HuH-7 (cell line): ENCODE measurements at regions not wholly inside any gene's neighbourhood (a gene's known extent, or its start where the extent isn't known, plus 50 kb on each side); places are given as distances from the start of the nearest gene placed in this dataset.
"Not testable (repeated sequence)": the region's sequence is repeated elsewhere in the genome, so short reads cannot be mapped to it uniquely, and the experiment has no call there.

Experiments used
- DNase-seq: peaks from one replicate; pipeline ENCODE4 v3.0.0; 2011; ENCODE audit warnings: low spot score

GRCh38 chr2:91628471-91628870, 2937.0 kb downstream of the RPIA start:
- DNase-seq = not testable (repeated sequence)

- DNase-seq = not testable (repeated sequence)
Measured at GRCh38 chr2:91657193-91657592, 2965.7 kb downstream of the RPIA start.

- DNase-seq = not testable (repeated sequence)
Measured at GRCh38 chr2:91658336-91658735, 2966.9 kb downstream of the RPIA start.

- DNase-seq = not testable (repeated sequence)
Measured at GRCh38 chr2:91659189-91659916, 2967.9 kb downstream of the RPIA start.

GRCh38 chr2:91659917-91660275, 2968.4 kb downstream of the RPIA start:
- DNase-seq = not testable (repeated sequence)

GRCh38 chr2:91667341-91667740, 2975.9 kb downstream of the RPIA start:
- not testable (repeated sequence) for DNase-seq

- not testable (repeated sequence) for DNase-seq
Measured at GRCh38 chr2:91685541-91685940, 2994.1 kb downstream of the RPIA start.

GRCh38 chr2:91686046-91686445, 2994.6 kb downstream of the RPIA start:
- not testable (repeated sequence) for DNase-seq
